ENCODE measurements at regions not wholly inside any gene's neighbourhood (a gene's known extent, or its start where the extent isn't known, plus 50 kb on each side); places are given as distances from the start of the nearest gene placed in this dataset.

DNA sequence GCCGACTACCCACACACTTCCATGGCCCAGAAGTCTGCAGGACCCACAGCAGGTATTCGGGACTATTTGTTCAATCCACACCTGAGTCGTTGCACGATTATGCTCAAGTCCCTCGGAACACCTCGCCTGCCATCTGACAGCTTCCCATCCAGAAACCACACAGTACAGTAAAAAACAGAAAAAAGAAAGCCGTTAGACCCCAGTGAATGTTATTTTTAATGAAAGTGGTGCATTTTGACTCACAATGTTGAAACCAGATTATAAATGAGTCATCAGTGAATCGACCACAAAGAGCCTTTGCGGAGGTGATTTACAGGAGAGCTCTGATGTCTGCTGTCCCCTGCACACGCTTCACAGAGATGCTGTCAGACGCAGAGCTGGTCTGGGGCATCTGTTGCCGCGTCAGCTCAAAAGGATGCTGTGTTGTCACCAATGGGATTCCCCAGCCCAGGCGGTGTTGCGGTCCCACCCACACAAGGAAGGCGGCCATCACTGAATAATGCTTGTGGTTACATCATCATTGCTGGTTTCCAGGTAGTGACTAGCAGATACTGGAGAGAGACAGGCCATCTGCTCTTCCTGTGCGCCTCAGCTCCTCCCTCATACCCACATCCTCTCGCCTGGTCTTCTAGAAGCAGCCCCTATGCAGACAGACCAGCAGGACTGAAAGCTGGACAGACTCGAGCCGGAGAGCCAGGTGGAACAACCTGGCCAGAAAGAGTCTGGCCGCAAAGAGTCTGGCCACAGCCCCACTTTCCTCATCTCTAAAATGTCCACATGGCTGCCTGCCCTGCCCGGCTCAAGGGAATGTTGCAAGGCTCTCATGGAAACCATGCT, 116.8 kb downstream of the TOMM20 start (continued):
- TF ChIP-seq, protein P1, sequence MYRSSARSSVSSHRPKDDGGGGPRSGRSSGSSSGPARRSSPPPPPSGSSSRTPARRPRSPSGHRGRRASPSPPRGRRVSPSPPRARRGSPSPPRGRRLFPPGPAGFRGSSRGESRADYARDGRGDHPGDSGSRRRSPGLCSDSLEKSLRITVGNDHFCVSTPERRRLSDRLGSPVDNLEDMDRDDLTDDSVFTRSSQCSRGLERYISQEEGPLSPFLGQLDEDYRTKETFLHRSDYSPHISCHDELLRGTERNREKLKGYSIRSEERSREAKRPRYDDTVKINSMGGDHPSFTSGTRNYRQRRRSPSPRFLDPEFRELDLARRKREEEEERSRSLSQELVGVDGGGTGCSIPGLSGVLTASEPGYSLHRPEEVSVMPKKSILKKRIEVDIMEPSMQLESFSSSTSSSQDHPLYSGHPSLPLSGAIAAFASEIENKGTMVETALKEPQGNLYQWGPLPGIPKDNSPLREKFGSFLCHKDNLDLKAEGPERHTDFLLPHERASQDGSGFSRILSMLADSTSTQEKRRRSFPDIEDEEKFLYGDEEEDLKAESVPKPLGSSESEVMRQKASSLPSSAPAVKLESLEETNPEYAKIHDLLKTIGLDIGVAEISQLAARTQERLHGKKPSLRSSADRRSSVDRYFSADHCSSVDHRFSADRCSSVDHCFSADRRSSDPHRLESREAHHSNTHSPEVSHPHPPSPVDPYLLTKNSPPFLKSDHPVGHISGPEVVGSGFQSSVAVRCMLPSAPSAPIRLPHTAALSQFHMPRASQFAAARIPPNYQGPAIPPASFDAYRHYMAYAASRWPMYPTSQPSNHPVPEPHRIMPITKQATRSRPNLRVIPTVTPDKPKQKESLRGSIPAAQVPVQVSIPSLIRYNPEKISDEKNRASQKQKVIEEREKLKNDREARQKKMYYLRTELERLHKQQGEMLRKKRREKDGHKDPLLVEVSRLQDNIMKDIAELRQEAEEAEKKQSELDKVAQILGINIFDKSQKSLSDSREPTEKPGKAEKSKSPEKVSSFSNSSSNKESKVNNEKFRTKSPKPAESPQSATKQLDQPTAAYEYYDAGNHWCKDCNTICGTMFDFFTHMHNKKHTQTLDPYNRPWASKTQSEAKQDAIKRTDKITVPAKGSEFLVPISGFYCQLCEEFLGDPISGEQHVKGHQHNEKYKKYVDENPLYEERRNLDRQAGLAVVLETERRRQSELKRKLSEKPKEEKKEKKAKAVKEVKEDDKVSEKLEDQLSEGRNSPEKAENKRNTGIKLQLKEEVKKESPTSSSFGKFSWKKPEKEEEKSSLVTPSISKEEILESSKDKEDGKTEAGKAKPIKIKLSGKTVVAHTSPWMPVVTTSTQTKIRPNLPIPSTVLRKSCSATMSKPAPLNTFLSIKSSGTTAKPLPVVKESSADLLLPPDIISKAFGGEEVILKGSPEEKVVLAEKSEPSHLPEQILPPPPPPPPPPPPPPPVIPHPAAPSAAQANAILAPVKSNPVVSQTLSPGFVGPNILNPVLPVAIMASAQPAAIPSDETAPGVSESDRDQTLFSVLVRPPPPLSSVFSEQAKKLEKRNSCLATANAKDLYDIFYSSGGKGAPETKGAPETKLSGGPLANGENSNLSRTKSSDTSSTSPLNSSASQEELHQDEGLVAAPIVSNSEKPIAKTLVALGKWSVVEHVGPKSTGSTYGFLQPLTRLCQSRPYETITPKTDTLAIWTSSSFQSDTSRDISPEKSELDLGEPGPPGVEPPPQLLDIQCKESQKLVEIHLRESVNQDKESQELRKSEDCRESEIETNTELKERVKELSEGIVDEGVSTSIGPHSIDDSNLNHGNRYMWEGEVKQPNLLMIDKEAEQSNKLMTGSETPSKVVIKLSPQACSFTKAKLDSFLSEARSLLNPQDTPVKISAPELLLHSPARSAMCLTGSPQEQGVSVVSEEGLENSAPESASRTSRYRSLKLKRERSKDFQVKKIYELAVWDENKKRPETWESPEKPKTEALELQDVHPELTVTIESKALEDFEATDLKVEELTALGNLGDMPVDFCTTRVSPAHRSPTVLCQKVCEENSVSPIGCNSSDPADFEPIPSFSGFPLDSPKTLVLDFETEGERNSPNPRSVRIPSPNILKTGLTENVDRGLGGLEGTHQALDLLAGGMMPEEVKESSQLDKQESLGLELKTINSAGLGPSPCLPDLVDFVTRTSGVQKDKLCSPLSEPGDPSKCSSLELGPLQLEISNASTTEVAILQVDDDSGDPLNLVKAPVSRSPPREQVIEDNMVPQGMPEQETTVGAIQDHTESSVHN (IDR thresholded peaks at IDR 0.05; ENCODE audit: borderline replicate concordance in 1 of 2, low read depth in 1 of 2) = peak in 1 of 2 experiments; percentile 88; a peak in 2 of 4 replicates
- TF ChIP-seq ZNF217 (CRISPR knock-in tag; IDR thresholded peaks at IDR 0.05) (no peak), ELF1 (tag; IDR thresholded peaks at IDR 0.05) (no peak), ZNF143 (CRISPR knock-in tag; IDR thresholded peaks at IDR 0.05) (no peak), FOXK1 (CRISPR knock-in tag; IDR thresholded peaks at IDR 0.05; ENCODE audit: borderline replicate concordance) (no peak; the same call in 1 of the 2 replicates), ZNF77 (CRISPR knock-in tag; IDR thresholded peaks at IDR 0.05) (no peak), TAF9B (IDR thresholded peaks at IDR 0.05; ENCODE audit: partially characterized antibody) (no peak), ZNF354B (CRISPR knock-in tag; IDR thresholded peaks at IDR 0.05) (no peak), PRDM10 (IDR thresholded peaks at IDR 0.05; ENCODE audit: partially characterized antibody) (peak; percentile 19), ZSCAN29 (IDR thresholded peaks at IDR 0.05) (no peak), SRSF9 (IDR thresholded peaks at IDR 0.05; ENCODE audit: borderline replicate concordance, low read depth, low read length) (no peak)
- TF ChIP-seq, protein P2, sequence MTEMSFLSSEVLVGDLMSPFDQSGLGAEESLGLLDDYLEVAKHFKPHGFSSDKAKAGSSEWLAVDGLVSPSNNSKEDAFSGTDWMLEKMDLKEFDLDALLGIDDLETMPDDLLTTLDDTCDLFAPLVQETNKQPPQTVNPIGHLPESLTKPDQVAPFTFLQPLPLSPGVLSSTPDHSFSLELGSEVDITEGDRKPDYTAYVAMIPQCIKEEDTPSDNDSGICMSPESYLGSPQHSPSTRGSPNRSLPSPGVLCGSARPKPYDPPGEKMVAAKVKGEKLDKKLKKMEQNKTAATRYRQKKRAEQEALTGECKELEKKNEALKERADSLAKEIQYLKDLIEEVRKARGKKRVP (CRISPR knock-in tag; IDR thresholded peaks at IDR 0.05) = peak; percentile 51
- TF ChIP-seq, protein P3, sequence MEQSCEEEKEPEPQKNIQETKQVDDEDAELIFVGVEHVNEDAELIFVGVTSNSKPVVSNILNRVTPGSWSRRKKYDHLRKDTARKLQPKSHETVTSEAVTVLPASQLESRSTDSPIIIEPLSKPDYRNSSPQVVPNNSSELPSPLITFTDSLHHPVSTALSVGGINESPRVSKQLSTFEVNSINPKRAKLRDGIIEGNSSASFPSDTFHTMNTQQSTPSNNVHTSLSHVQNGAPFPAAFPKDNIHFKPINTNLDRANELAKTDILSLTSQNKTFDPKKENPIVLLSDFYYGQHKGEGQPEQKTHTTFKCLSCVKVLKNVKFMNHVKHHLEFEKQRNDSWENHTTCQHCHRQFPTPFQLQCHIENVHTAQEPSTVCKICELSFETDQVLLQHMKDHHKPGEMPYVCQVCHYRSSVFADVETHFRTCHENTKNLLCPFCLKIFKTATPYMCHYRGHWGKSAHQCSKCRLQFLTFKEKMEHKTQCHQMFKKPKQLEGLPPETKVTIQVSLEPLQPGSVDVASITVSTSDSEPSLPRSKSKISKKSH (CRISPR knock-in tag; IDR thresholded peaks at IDR 0.05) = no peak

Measured in K562 (cell line).